ENCODE measurements at regions not wholly inside any gene's neighbourhood (a gene's known extent, or its start where the extent isn't known, plus 50 kb on each side); places are given as distances from the start of the nearest gene placed in this dataset.

DNA sequence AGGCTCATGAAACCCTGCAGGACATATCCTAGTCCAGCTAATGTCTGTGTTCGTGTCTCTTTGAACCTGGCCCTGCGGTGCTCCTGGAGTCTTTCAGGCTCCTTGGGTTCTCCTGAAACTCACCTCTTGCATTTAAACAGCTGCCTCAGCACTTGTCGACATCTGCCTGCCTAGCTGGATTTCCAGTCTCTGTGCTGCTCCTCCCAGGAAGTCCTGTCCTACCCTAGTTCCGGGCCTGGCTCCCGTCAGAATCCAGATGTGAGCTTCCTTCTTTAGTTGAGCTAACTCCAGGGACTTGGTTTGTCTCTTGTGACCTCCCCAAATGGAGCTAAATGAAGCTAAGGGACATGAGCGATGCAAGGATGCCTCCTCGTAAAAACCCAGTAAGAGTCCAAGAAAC, 155.2 kb upstream of the PIRT start:
- TF ChIP-seq POLR2A (IDR thresholded peaks at IDR 0.05) = no peak
- TF ChIP-seq, protein P1, sequence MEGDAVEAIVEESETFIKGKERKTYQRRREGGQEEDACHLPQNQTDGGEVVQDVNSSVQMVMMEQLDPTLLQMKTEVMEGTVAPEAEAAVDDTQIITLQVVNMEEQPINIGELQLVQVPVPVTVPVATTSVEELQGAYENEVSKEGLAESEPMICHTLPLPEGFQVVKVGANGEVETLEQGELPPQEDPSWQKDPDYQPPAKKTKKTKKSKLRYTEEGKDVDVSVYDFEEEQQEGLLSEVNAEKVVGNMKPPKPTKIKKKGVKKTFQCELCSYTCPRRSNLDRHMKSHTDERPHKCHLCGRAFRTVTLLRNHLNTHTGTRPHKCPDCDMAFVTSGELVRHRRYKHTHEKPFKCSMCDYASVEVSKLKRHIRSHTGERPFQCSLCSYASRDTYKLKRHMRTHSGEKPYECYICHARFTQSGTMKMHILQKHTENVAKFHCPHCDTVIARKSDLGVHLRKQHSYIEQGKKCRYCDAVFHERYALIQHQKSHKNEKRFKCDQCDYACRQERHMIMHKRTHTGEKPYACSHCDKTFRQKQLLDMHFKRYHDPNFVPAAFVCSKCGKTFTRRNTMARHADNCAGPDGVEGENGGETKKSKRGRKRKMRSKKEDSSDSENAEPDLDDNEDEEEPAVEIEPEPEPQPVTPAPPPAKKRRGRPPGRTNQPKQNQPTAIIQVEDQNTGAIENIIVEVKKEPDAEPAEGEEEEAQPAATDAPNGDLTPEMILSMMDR (IDR thresholded peaks at IDR 0.05) = no peak
- TF ChIP-seq EP300 (IDR thresholded peaks at IDR 0.05) = no peak

Data from ovary (tissue), 3 donors.